ENCODE measurements at regions not wholly inside any gene's neighbourhood (a gene's known extent, or its start where the extent isn't known, plus 50 kb on each side); places are given as distances from the start of the nearest gene placed in this dataset.

DNA sequence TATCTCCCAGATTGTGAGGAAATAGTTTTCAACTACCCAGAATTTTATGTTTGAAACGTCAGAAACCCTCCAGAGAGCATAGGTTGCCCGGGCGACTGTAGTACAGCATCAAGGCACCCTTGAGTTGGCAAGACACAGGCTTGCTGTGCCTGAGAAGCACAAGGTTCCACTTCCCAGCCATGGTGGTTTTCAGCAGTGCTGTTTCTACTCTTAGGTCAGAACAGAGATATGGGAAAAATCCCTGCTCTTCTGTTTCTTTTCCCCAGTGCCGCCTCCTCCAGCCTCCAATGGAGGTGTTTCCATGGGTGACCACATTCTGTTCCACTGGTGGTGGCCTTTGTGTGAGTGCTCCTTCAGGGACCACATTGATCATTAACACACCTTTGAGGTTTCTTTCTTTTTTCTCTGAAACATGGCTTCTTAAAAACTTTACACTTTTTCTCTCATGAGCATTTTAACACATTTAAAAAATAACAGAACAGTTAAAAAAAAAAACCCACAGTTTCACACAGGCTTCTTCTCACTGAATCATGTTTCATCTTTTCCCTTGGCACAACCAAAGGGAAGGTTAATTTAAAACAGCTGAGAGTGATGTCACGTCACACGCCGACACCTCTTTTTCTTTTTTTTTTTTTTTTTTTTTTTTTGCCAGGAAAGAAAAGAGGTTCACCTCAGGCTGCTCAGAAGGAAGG lies 229.3 kb upstream of the HDAC4 start:
- no peak for DNase-seq (ENCODE audit: low read depth)

- no peak for DNase-seq (ENCODE audit: low read depth)
Measured at GRCh38 chr2:239626961-239627592, 226.3 kb upstream of the HDAC4 start.

GRCh38 chr2:239625971-239626734 lies 225.3 kb upstream of the HDAC4 start:
- no peak for DNase-seq (ENCODE audit: low read depth)

- no peak for DNase-seq (ENCODE audit: low read depth)
Measured at GRCh38 chr2:239625156-239625845, 224.5 kb upstream of the HDAC4 start.

DNA sequence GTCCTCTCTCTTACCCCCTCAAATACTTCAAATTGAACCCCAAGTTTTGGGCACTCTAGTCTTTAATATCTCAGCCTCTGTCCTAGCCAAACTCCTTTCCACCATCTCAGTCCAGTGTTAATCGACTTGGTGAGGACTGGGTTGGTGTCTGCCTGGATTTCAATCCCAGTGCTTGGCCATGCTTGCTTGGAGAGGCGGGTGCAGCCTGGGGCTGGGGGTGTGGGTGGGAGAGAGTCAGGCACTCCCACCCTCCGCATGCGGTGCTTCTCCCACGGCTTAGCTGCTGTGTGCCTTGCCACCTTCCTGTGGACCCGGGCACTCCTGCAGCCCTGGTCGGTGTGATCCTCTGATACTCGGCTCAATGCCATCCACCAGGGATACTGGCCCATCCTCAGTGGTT lies 220.8 kb upstream of the HDAC4 start:
- DNase-seq (ENCODE audit: low read depth): no peak

GRCh38 chr2:239619369-239619768 lies 218.5 kb upstream of the HDAC4 start:
- DNase-seq (ENCODE audit: low read depth): no peak

- no peak for DNase-seq (ENCODE audit: low read depth)
Measured at GRCh38 chr2:239616729-239617128, 215.9 kb upstream of the HDAC4 start.

DNA sequence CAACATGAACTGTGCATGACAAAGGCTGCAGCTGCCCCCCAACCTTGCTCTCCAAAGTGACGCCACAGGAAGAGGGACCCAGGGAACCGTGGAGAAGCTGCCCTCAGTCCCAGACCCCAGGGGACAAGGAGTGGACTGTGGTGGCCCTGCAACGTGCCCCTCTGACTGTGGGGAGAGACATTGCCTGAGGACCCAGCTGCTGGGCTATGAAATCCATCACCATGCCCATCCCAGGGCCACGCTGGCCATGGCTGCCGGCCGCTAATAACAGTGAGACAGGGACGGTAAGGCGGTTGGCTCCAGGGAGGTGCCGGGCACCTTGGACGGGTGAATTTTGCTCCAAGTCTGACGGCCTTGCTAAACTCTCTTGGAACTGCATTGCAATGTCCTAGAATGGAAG lies 211.3 kb upstream of the HDAC4 start:
- no peak for DNase-seq (ENCODE audit: low read depth)

DNA sequence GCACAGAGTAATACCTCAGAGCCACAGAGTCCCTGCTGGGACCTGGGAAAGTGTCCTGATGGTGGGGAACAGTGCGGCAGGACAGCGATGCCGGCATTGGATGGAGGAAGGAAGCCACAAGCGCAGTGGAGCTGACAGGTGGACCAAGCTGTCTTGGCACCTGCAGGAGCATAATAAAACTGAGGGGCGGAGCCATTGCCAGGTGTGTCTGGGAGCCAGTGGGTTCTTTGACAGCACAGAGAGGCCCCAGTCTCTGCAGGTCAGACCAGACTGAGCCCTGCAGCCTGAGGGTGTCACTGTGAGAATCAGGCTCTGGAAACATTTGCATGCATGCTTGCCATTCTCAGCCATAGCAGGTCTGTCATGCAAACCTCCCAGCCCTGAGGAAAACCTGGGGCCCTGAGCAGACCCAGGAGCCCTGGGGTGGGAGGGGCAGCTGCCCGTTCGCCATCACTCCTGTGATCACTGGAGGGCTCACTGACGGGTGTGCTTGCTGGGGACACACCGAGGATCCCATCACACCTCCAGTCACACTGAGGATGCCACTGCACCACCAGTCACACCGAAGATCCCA lies 210.5 kb upstream of the HDAC4 start:
- no peak for DNase-seq (ENCODE audit: low read depth)

GRCh38 chr2:239610457-239611221 lies 209.8 kb upstream of the HDAC4 start:
- DNase-seq (ENCODE audit: low read depth): no peak

DNA sequence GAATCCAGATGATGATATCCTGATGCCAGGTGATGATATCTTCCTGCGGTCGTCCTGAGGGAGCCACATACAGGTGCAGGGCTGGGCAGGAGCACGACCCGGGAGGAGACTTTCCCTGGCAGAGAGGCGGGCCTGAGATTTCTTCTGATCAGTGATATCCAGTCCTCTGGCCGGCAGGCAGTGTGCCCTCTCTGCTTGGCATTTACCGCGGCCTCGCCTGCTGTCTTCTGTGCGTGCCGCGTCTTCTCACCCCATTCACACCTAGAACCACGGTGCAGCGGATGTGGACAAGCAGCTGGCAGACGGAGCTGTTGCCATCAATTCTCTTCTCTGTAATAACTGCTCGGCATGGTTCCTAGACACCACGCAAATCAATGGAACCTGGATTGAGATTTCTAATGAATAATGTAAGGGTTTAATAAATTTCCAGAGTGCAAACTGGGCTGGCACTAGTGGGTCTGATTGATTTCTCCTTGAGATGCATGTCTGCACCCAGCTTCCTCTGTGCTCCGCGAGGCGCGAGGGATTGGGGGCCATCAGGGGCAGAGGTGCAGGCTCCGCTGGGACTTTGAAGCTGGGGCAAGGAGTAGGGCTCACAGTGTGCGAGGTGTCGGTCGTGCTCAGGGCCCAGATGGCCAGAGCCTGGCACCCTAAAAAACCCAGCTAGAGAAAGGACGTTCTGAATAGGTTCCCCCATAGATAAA lies 208.9 kb upstream of the HDAC4 start:
- DNase-seq (ENCODE audit: low read depth): no peak

DNA sequence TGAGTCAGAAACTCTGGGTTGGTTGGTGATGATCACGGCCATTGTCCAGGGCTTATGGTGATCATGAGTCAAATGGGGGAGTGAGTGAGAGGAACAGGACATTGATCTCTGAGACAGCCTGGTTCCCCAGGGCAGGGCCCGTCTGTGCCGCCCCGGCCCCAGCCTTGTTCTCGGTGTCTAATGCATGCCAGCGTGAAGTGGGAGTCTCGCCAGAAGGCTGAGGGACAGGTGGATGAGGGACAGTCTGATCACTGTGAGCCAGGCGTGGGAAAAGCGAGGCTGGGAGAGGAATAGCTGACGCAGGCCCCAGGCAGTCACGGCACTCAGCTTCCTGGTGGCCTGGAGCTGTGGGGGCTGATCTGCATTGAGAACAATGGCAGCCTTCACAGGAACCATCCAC lies 208.3 kb upstream of the HDAC4 start:
- DNase-seq (ENCODE audit: low read depth): no peak

DNA sequence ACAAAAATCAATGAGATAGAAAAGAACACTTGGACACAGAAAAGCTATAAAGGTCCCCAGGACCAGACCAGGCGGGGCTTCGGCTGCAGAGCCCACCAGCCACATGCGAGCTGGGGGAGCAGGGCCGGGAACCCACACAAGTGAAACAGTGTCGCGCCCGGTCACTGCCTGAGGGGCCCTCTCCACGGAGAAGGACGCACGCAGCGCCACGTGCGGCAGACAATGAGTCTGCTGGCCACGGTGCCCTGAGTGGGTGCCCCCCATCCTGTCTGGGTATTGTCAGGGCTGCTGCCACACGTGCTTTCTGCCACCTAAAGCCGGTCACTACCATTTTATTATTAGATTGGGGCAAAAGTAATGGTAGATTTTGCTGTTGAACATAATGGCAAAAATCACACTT lies 207.9 kb upstream of the HDAC4 start:
- no peak for DNase-seq (ENCODE audit: low read depth)

GRCh38 chr2:239608260-239608659 lies 207.4 kb upstream of the HDAC4 start:
- no peak for DNase-seq (ENCODE audit: low read depth)

- DNase-seq (ENCODE audit: low read depth): no peak
Measured at GRCh38 chr2:239607517-239608191, 206.8 kb upstream of the HDAC4 start.

GRCh38 chr2:239606741-239607516 lies 206.1 kb upstream of the HDAC4 start:
- DNase-seq (ENCODE audit: low read depth): no peak

- no peak for DNase-seq (ENCODE audit: low read depth)
Measured at GRCh38 chr2:239605976-239606375, 205.2 kb upstream of the HDAC4 start.

- no peak for DNase-seq (ENCODE audit: low read depth)
Measured at GRCh38 chr2:239605409-239605808, 204.6 kb upstream of the HDAC4 start.

DNA sequence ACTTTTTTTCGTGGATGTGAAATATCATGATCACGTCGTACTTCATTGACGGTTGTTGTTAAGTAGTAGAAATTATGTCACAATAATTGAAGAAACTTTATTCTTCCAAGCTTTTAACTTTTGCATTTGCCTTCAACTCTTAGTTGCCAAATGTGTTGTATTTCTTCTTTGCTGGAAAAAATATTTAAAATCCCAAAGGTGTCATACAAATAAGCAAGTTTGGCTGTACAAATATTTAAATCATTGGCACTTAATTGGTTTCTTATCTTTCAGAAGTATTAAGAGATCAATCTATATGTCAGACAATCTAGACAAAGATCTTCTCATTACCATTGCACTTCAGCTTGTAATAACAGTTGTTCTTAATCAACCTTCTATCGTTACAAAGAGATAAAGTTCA lies 204.0 kb upstream of the HDAC4 start:
- no peak for DNase-seq (ENCODE audit: low read depth)

Measured in stimulated activated CD8-positive, alpha-beta memory T cell treated with anti-CD3 and anti-CD28 coated beads, Interleukin-12 subunit alpha, Interleukin-12 subunit beta, amount 100 ng/mL, for 1 hour (primary cell).